GM19372 (cell line): ENCODE measurements at regions not wholly inside any gene's neighbourhood (a gene's known extent, or its start where the extent isn't known, plus 50 kb on each side); places are given as distances from the start of the nearest gene placed in this dataset.

Experiments used
- ATAC-seq: cut with Tn5 transposase; IDR thresholded peaks from one replicate; pipeline ENCODE4 v1.9.1; 2021; ENCODE audit warnings: mild to moderate bottlenecking, low read depth, moderate library complexity; ENCODE audit not compliant: unreplicated experiment

GRCh38 chr6:147061252-147061651 is 143.0 kb upstream of the STXBP5 start:
- ATAC-seq: no peak

GRCh38 chr6:147063469-147064031 is 140.7 kb upstream of the STXBP5 start:
- ATAC-seq: no peak

- ATAC-seq: no peak
These were observed 138.4 kb upstream of the STXBP5 start for GRCh38 chr6:147065786-147066185.

GRCh38 chr6:147067184-147067583 is 137.0 kb upstream of the STXBP5 start:
- no peak for ATAC-seq

- no peak for ATAC-seq
These were observed 132.4 kb upstream of the STXBP5 start for GRCh38 chr6:147071776-147072175.

GRCh38 chr6:147075381-147075780 is 128.8 kb upstream of the STXBP5 start:
- no peak for ATAC-seq

GRCh38 chr6:147077251-147077650 is 127.0 kb upstream of the STXBP5 start:
- ATAC-seq: no peak

GRCh38 chr6:147078106-147078505 is 126.1 kb upstream of the STXBP5 start:
- ATAC-seq: no peak

GRCh38 chr6:147078602-147079001 is 125.6 kb upstream of the STXBP5 start:
- ATAC-seq: no peak

- ATAC-seq: no peak
These were observed 124.0 kb upstream of the STXBP5 start for GRCh38 chr6:147080225-147080624.

GRCh38 chr6:147081076-147081609 is 123.1 kb upstream of the STXBP5 start:
- no peak for ATAC-seq

GRCh38 chr6:147087641-147088040 is 116.6 kb upstream of the STXBP5 start:
- no peak for ATAC-seq

- ATAC-seq: no peak
These were observed 115.4 kb upstream of the STXBP5 start for GRCh38 chr6:147088861-147089260.

GRCh38 chr6:147095316-147095715 is 108.9 kb upstream of the STXBP5 start:
- ATAC-seq: no peak

GRCh38 chr6:147099974-147100373 is 104.2 kb upstream of the STXBP5 start:
- no peak for ATAC-seq

GRCh38 chr6:147103007-147103406 is 101.2 kb upstream of the STXBP5 start:
- no peak for ATAC-seq

GRCh38 chr6:147103694-147104093 is 100.5 kb upstream of the STXBP5 start:
- ATAC-seq: no peak

GRCh38 chr6:147105786-147106185 is 98.4 kb upstream of the STXBP5 start:
- no peak for ATAC-seq

GRCh38 chr6:147106759-147107401 is 97.3 kb upstream of the STXBP5 start:
- no peak for ATAC-seq

GRCh38 chr6:147108259-147108910 is 95.8 kb upstream of the STXBP5 start:
- ATAC-seq: no peak

- ATAC-seq: no peak
These were observed 94.5 kb upstream of the STXBP5 start for GRCh38 chr6:147109707-147110106.

GRCh38 chr6:147116056-147116455 is 88.2 kb upstream of the STXBP5 start:
- ATAC-seq: no peak
